ENCODE measurements at regions not wholly inside any gene's neighbourhood (a gene's known extent, or its start where the extent isn't known, plus 50 kb on each side); places are given as distances from the start of the nearest gene placed in this dataset.

DNA sequence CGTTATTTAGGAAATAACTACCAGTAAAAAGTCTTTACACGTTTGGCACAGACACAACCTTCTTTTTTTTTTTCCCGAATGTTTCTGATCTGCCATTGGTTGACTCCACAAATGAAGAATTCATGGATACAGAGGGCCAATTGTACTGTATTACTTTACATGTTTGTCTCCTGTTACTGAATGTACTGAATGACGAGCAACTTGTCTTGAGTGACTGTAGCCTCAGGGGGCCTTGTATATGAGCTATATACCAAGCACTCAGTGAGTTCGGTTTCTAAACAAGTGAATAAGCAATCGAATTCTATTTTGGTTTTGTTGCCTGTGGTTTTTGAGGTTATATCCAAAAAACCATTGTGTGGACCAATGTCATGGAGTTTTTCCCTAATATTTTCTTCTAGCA is 480.0 kb upstream of the SYT1 start:
- Mint-ChIP-seq H3K36me3 (no peaks in the 10 kb centered on the region), H3K27me3 (no peaks in the 10 kb centered on the region), H3K4me1 (ENCODE audit: unreplicated experiment) (no peaks in the 10 kb centered on the region), H3K27ac (no peak overlapping the region), H3K4me3 (no peak overlapping the region), H3K9me3 (peaks cover 7% of the 10 kb centered on the region)
- DNase-seq (ENCODE audit: extremely low spot score, unreplicated experiment) = no peak
- TF ChIP-seq, protein P1, sequence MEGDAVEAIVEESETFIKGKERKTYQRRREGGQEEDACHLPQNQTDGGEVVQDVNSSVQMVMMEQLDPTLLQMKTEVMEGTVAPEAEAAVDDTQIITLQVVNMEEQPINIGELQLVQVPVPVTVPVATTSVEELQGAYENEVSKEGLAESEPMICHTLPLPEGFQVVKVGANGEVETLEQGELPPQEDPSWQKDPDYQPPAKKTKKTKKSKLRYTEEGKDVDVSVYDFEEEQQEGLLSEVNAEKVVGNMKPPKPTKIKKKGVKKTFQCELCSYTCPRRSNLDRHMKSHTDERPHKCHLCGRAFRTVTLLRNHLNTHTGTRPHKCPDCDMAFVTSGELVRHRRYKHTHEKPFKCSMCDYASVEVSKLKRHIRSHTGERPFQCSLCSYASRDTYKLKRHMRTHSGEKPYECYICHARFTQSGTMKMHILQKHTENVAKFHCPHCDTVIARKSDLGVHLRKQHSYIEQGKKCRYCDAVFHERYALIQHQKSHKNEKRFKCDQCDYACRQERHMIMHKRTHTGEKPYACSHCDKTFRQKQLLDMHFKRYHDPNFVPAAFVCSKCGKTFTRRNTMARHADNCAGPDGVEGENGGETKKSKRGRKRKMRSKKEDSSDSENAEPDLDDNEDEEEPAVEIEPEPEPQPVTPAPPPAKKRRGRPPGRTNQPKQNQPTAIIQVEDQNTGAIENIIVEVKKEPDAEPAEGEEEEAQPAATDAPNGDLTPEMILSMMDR (conservative IDR thresholded peaks at IDR 0.05) = no peak

DNA sequence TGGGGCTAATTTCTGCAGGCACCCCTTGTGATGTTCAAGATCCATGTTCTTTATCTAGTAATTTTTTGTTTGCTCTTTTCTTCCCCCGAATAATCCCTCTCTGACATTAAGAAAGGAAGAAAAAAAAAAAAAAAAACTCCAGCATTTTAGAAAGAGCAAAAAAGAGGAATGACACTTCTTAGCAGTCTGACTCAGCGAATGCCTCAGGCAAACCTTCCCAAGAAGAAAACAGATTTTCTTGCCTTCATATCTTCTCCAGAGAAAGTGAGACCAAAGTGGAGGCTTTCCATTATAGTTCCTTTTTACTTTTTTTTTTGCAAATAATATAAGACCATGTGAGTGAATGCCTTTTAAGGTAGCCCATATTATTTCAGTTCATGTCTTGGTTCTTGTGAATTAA is 479.0 kb upstream of the SYT1 start:
- H3K27me3 Mint-ChIP-seq = no peaks in the 10 kb centered on the region
- peaks cover 7% of the 10 kb centered on the region for H3K9me3 Mint-ChIP-seq
- H3K4me1 Mint-ChIP-seq (ENCODE audit: unreplicated experiment) = no peaks in the 10 kb centered on the region
- no peak for DNase-seq (ENCODE audit: extremely low spot score, unreplicated experiment)
- H3K36me3 Mint-ChIP-seq = no peaks in the 10 kb centered on the region
- TF ChIP-seq, protein P1 (conservative IDR thresholded peaks at IDR 0.05) = no peak
- H3K4me3 Mint-ChIP-seq = no peak overlapping the region
- H3K27ac Mint-ChIP-seq = no peak overlapping the region

DNA sequence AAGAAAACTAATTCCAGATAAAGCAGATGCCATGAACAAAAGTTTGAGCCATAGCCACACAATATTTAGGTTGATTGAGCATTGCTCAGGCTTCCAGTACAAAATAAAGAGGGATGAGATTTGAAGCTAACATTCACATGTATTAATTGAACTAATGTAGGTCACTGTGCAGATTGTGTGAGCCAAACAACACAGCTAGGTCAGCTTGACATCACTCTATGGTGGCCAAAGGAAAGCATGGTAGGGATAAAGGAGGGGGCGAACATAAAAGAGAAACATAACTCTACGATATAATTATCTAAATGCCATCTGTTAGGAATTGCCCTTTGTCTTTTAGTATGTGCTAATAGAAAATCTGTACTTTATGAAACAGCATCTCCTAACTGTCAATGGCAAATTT is 477.7 kb upstream of the SYT1 start:
- no peak overlapping the region for H3K27ac Mint-ChIP-seq

DNA sequence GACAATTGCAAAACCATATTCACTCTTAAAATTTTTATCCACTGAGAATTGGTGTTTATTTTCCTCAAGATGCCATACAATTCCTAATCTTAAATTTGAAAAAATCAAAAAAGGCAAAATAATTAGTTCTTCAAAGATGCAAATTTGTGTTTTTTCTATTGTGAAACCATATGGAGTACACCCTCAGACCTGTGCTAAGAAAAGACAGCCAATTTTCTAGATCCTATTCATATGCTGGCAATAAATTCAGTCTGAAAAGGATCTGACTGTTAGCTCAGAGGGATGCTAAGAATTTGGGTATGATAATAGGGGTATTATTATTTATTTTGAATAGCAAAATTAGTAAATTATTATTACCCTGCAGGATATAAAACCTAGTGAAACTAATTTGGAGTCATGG is 476.9 kb upstream of the SYT1 start:
- Mint-ChIP-seq H3K4me1 (ENCODE audit: unreplicated experiment) (no peaks in the 10 kb centered on the region), H3K27ac (no peak overlapping the region), H3K4me3 (no peak overlapping the region), H3K27me3 (no peaks in the 10 kb centered on the region), H3K36me3 (no peaks in the 10 kb centered on the region), H3K9me3 (peaks cover 7% of the 10 kb centered on the region)
- TF ChIP-seq, protein P1 (conservative IDR thresholded peaks at IDR 0.05) = no peak
- no peak for DNase-seq (ENCODE audit: extremely low spot score, unreplicated experiment)

More for the DNA sequence above, 477.7 kb upstream of the SYT1 start:
- Mint-ChIP-seq H3K9me3 (peaks cover 7% of the 10 kb centered on the region), H3K27me3 (no peaks in the 10 kb centered on the region), H3K36me3 (no peaks in the 10 kb centered on the region), H3K4me1 (ENCODE audit: unreplicated experiment) (no peaks in the 10 kb centered on the region), H3K4me3 (no peak overlapping the region)
- TF ChIP-seq, protein P1 (conservative IDR thresholded peaks at IDR 0.05) = no peak
- no peak for DNase-seq (ENCODE audit: extremely low spot score, unreplicated experiment)

DNA sequence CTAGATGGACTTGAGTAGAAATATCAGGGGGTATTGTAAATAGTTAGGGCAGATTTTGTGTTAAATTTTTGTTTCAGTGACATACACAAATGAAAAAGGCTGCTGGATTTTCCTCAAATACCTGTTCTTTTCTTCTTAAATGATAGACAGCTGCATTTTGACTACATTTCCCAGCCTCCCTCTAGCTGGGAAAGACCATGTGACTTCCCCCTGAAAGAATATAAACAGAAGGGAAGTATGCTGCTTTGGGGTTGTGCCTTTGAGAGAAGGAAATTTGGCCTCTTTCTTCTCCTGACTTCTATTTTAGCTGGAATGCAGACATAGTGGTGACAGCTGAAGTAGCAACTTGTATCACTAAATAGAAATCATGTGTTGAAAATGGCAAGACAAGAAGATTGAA is 476.1 kb upstream of the SYT1 start:
- Mint-ChIP-seq H3K4me3 (no peak overlapping the region), H3K36me3 (no peaks in the 10 kb centered on the region), H3K27ac (no peak overlapping the region), H3K9me3 (peaks cover 7% of the 10 kb centered on the region), H3K27me3 (no peaks in the 10 kb centered on the region), H3K4me1 (ENCODE audit: unreplicated experiment) (no peaks in the 10 kb centered on the region)
- TF ChIP-seq, protein P1 (conservative IDR thresholded peaks at IDR 0.05) = no peak
- DNase-seq (ENCODE audit: extremely low spot score, unreplicated experiment) = no peak

DNA sequence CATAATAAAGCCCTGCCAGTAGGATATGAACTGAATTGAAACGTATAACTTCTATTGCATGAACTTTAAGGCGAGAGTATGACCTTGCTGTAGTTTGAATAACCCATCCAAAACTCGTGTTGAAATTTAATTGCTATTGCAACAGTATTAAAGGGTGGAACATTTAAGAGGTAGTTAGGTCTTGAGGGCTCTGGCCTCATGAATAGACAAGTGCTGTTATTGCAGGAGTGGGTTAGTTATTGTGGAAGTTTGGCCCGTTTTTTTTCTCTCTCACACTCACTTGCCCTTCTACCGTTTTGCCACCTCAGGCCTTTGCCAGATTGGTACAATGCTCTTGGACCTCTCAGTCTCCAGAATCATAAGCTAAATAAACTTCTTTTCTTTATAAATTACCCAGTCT is 473.7 kb upstream of the SYT1 start:
- TF ChIP-seq, protein P1 (conservative IDR thresholded peaks at IDR 0.05) = no peak
- H3K9me3 Mint-ChIP-seq = peaks cover 7% of the 10 kb centered on the region
- H3K27me3 Mint-ChIP-seq = no peaks in the 10 kb centered on the region
- H3K4me1 Mint-ChIP-seq (ENCODE audit: unreplicated experiment) = no peaks in the 10 kb centered on the region
- no peak for DNase-seq (ENCODE audit: extremely low spot score, unreplicated experiment)
- H3K36me3 Mint-ChIP-seq = no peaks in the 10 kb centered on the region
- H3K4me3 Mint-ChIP-seq = no peak overlapping the region
- H3K27ac Mint-ChIP-seq = no peak overlapping the region

All from type B pancreatic cell (in vitro differentiated cells).